ENCODE measurements at regions not wholly inside any gene's neighbourhood (a gene's known extent, or its start where the extent isn't known, plus 50 kb on each side); places are given as distances from the start of the nearest gene placed in this dataset.
A peak's percentile ranks its signal among the peaks of the same experiment; 100 is the strongest.

DNA sequence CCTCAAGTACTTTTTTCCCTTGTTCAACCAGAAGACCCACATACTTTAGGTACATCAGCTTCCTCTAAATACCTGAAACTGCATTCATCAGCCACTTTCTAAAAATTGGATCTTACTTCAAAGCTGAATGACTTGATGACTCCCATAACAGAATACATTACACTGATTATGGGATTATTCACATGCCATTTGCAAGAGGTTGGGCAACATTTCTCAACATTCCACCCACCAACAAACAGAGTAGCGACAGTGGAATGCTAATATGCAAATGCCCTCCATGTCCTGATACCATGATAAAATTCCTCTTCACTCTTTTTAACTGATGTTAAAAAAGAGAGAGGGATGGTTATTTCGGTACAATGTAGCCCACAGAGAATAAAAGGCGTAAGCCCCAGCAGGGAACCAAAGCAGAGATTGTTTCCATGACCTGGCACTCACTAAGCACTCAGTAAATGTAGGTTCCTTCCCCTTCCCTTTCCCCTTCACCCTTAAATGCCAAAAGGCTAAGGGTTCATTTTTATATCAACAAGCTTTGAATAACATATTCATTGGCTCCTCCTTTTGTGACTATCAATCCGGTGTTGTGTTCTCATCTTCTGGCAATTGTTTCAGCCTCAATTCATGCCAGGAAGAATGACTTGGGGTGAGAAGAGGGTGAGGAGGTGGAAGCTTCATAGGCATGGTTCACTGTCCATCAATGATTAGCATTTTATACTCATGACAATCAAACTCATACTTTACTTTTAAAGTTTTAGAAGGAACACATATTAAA, 317.2 kb downstream of the DHX15 start:
- no peaks in the 10 kb centered on the region for H3K27me3 ChIP-seq
- H3K4me1 ChIP-seq: peaks cover 7 to 8% of the 10 kb centered on the region in 2 donors
- no peak overlapping the region for H3K27ac ChIP-seq
- 75 to 90% methylated on average over 4 of the region's 4 CpGs for WGBS, 2 donors
- no peaks in the 10 kb centered on the region for H3K36me3 ChIP-seq
- no peak for DNase-seq
- intact Hi-C loops (cut with DNase I): no loop called here
- no peak overlapping the region for H3K4me3 ChIP-seq (replicated peaks in 1 of 3)
- no peaks in the 10 kb centered on the region for H3K9me3 ChIP-seq
- no peak for TF ChIP-seq CTCF (IDR thresholded peaks at IDR 0.05)
- TF ChIP-seq POLR2A (IDR thresholded peaks at IDR 0.05): no peak

- WGBS, 2 donors: 91% methylated on average over 7 of the region's 7 CpGs
- DNase-seq: no peak
- H3K27me3 ChIP-seq: no peaks in the 10 kb centered on the region
These were observed 318.4 kb downstream of the DHX15 start for GRCh38 chr4:24265989-24266388.

DNA sequence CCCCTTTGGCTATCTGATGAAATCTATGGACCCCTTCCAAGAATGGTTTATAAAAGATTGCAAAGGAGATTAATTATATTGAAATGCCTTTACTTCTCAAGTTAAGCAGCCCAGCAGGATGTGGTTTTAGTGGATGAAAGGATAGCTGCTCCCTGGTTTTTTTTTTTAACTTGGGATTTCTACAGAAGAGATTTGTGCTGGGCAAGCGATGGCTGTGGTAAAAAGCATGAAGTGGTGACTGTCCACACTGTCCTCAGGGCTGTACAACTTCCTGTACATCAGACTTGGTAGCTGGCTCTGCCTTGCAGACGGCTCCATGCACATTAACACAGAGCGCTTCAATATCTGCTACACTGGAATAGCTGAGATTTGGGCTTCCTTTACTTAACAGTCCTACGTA, 321.7 kb downstream of the DHX15 start:
- TF ChIP-seq POLR2A (IDR thresholded peaks at IDR 0.05): no peak
- TF ChIP-seq CTCF (IDR thresholded peaks at IDR 0.05): no peak
- Histone ChIP-seq H3K36me3 (no peaks in the 10 kb centered on the region), H3K27me3 (no peaks in the 10 kb centered on the region), H3K4me1 (peaks cover 19% of the 10 kb centered on the region in 2 donors), H3K27ac (peak overlapping the region; percentile 72 to 80 (median 78)), H3K4me3 (replicated peaks in 1 of 3) (no peak overlapping the region), H3K9me3 (no peaks in the 10 kb centered on the region)
- intact Hi-C loops (cut with DNase I): no loop called here
- 68 to 73% methylated on average over 4 of the region's 4 CpGs for WGBS, 2 donors
- DNase-seq: peak in 1 of 2 donors; percentile 12

More at GRCh38 chr4:24265989-24266388, 318.4 kb downstream of the DHX15 start:
- intact Hi-C loops (cut with DNase I): no loop called here
- Histone ChIP-seq H3K4me1 (peaks cover 17 to 18% of the 10 kb centered on the region in 2 donors), H3K4me3 (replicated peaks in 1 of 3) (no peak overlapping the region), H3K36me3 (no peaks in the 10 kb centered on the region), H3K9me3 (no peaks in the 10 kb centered on the region), H3K27ac (no peak overlapping the region)
- TF ChIP-seq POLR2A (IDR thresholded peaks at IDR 0.05): no peak
- TF ChIP-seq CTCF (IDR thresholded peaks at IDR 0.05): no peak

DNA sequence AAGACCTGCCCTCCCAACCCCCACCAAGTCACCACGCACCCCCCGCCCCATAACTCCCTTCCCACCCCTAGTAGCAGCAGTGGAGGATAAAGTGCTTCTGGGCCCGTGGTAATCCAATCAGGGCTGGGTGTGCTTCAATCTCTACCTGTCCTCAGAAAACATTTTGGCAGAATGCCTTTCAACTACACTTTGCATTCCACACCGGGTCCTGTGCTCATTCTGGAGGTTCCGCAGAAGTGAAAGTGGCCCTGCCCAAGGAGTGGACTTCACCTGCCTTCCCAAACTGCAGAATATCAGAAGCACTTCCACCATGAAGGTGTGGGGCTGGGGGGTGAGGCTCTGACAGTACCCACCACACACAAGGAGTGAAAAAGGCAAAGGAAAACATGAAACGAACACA, 322.3 kb downstream of the DHX15 start:
- peak overlapping the region; percentile 72 to 80 (median 78) for H3K27ac ChIP-seq
- peak; percentile 82 to 83 for DNase-seq
- no peaks in the 10 kb centered on the region for H3K27me3 ChIP-seq
- WGBS, 2 donors: 14 to 17% methylated on average over 4 to 6 of the region's 6 CpGs
- H3K36me3 ChIP-seq: no peaks in the 10 kb centered on the region
- no peaks in the 10 kb centered on the region for H3K9me3 ChIP-seq
- intact Hi-C loops (cut with DNase I): no loop called here
- TF ChIP-seq CTCF (IDR thresholded peaks at IDR 0.05) (no peak), POLR2A (IDR thresholded peaks at IDR 0.05) (peak in 1 of 2 donors; percentile 67)
- H3K4me1 ChIP-seq: peaks cover 19% of the 10 kb centered on the region in 2 donors
- no peak overlapping the region for H3K4me3 ChIP-seq (replicated peaks in 1 of 3)

- WGBS, 2 donors: 82 to 84% methylated on average over 5 of the region's 5 CpGs
- TF ChIP-seq CTCF (IDR thresholded peaks at IDR 0.05): no peak
- Histone ChIP-seq H3K4me1 (peaks cover 19% of the 10 kb centered on the region in 2 donors), H3K27ac (peak overlapping the region; percentile 10 to 80 (median 78)), H3K9me3 (no peaks in the 10 kb centered on the region), H3K4me3 (replicated peaks in 1 of 3) (no peak overlapping the region), H3K36me3 (no peaks in the 10 kb centered on the region), H3K27me3 (no peaks in the 10 kb centered on the region)
- intact Hi-C loops (cut with DNase I): no loop called here
- peak; percentile 9 to 13 for DNase-seq
These were observed 323.3 kb downstream of the DHX15 start for GRCh38 chr4:24260923-24261564.
